CD4-positive, alpha-beta T cell (primary cell): ENCODE measurements at regions not wholly inside any gene's neighbourhood (a gene's known extent, or its start where the extent isn't known, plus 50 kb on each side); places are given as distances from the start of the nearest gene placed in this dataset.

Experiments
- ATAC-seq: fragments of 200-7000 bp; cut with Tn5 transposase; one replicate; pipeline ENCODE4 v1.10.0; 2022; ENCODE audit warnings: mild to moderate bottlenecking; ENCODE audit not compliant: poor library complexity
- CTCF ChIA-PET: fragments of 350-600 bp; sonication (Branson Sonifier 250); formaldehyde crosslinking; loops from one replicate; lab custom pipeline; 2021; ENCODE audit warnings: antibody characterized with exemption, inconsistent platforms; lab: Charles Lee
- POLR2A ChIA-PET: fragments of 350-600 bp; sonication (Branson Sonifier 250); formaldehyde crosslinking; loops from one replicate; lab custom pipeline; 2021; ENCODE audit warnings: antibody characterized with exemption, inconsistent platforms; lab: Charles Lee
- DNase-seq, 14 experiments: peaks; one replicate each; pipeline ENCODE4 v3.0.0-alpha.2; 2013 to 2020; ENCODE audit warnings: mixed read lengths in 2 of 14
- H3K27ac ChIP-seq, 2 donors: one replicate each; pipeline versions ENCODE4 v1.5.1 to v1.7.0; 2013; ENCODE audit warnings: low read length in 2 of 2, low read depth in 1 of 2, mild to moderate bottlenecking in 1 of 2
- H3K27me3 ChIP-seq, 2 experiments: 1 replicate in 1 of 2; 2 replicates in 1 of 2; pipeline versions ENCODE4 v1.6.1 to v1.7.0; 2013; ENCODE audit warnings: low read length in 2 of 2, control low read depth in 1 of 2, mild to moderate bottlenecking in 1 of 2, moderate library complexity in 1 of 2; ENCODE audit not compliant: insufficient read depth in 2 of 2, control insufficient read depth in 1 of 2
- H3K36me3 ChIP-seq: one replicate; pipeline ENCODE4 v1.6.1; 2013; ENCODE audit warnings: low read length, control low read depth; ENCODE audit not compliant: insufficient read depth
- H3K4me1 ChIP-seq: one replicate; pipeline ENCODE4 v1.6.1; 2013; ENCODE audit warnings: low read length, control low read depth; ENCODE audit not compliant: insufficient read depth
- H3K4me3 ChIP-seq: one replicate; pipeline ENCODE4 v1.5.1; 2013; ENCODE audit warnings: mild to moderate bottlenecking, low read length, moderate library complexity
- H3K9me3 ChIP-seq, 2 experiments: 1 replicate in 1 of 2; 2 replicates in 1 of 2; pipeline versions ENCODE4 v1.6.1 to v1.7.0; 2013; ENCODE audit warnings: low read length in 2 of 2, mild to moderate bottlenecking in 2 of 2, control low read depth in 1 of 2, moderate library complexity in 1 of 2; ENCODE audit not compliant: control insufficient read depth in 1 of 2, insufficient read depth in 1 of 2
- H3K27ac Mint-ChIP-seq: one replicate; pipeline ENCODE4 v1.8.0; 2020; ENCODE audit warnings: mixed read lengths
- H3K27me3 Mint-ChIP-seq: one replicate; pipeline ENCODE4 v1.8.0; 2021; ENCODE audit warnings: mixed read lengths
- H3K36me3 Mint-ChIP-seq: one replicate; pipeline ENCODE4 v1.8.0; 2021; ENCODE audit warnings: low read depth, mixed read lengths
- H3K4me1 Mint-ChIP-seq: one replicate; pipeline ENCODE4 v1.8.0; 2021; ENCODE audit warnings: low read depth, mixed read lengths
- H3K4me3 Mint-ChIP-seq: one replicate; pipeline ENCODE4 v1.8.0; 2020; ENCODE audit warnings: mild to moderate bottlenecking, mixed read lengths
- H3K9me3 Mint-ChIP-seq: one replicate; pipeline ENCODE4 v1.8.0; 2020; ENCODE audit warnings: mixed read lengths
- CTCF ChIP-seq: fragments of 200-600 bp; IDR thresholded peaks from one replicate; pipeline ENCODE4 v1.8.0; 2022; ENCODE audit warnings: antibody characterized with exemption, mild to moderate bottlenecking
- intact Hi-C, 2 experiments: fragments of 100-400 bp; cut with DNase I in 1 of 2; cut with micrococcal nuclease in 1 of 2; formaldehyde crosslinking; loops; one replicate each; pipeline versions ENCODE4 v1.15.1 to v1.9.0; 2023 to 2025; cut with DNase I, micrococcal nuclease

GRCh38 chr4:4610672-4611071 is 68.8 kb upstream of the STX18 start:
- no peak overlapping the region for H3K27ac ChIP-seq
- H3K27me3 ChIP-seq = no peaks in the 10 kb centered on the region
- TF ChIP-seq CTCF = no peak
- intact Hi-C loops = no loop called here
- Mint-ChIP-seq H3K27ac (no peak overlapping the region), H3K4me1 (no peaks in the 10 kb centered on the region), H3K9me3 (no peaks in the 10 kb centered on the region), H3K27me3 (no peaks in the 10 kb centered on the region), H3K4me3 (no peak overlapping the region), H3K36me3 (peaks cover 4% of the 10 kb centered on the region)
- ATAC-seq = no peak
- CTCF ChIA-PET = no interaction called here
- no peak overlapping the region for H3K4me3 ChIP-seq
- POLR2A ChIA-PET = no interaction called here
- no peaks in the 10 kb centered on the region for H3K36me3 ChIP-seq
- H3K9me3 ChIP-seq = no peaks in the 10 kb centered on the region
- no peak for DNase-seq
- H3K4me1 ChIP-seq = no peaks in the 10 kb centered on the region

GRCh38 chr4:4609622-4610334 is 67.9 kb upstream of the STX18 start:
- Histone ChIP-seq H3K4me1 (no peaks in the 10 kb centered on the region), H3K36me3 (no peaks in the 10 kb centered on the region), H3K27me3 (no peaks in the 10 kb centered on the region), H3K4me3 (no peak overlapping the region), H3K9me3 (no peaks in the 10 kb centered on the region), H3K27ac (no peak overlapping the region)
- CTCF ChIA-PET = no interaction called here
- H3K27me3 Mint-ChIP-seq = no peaks in the 10 kb centered on the region
- H3K9me3 Mint-ChIP-seq = no peaks in the 10 kb centered on the region
- H3K27ac Mint-ChIP-seq = no peak overlapping the region
- H3K4me3 Mint-ChIP-seq = no peak overlapping the region
- H3K4me1 Mint-ChIP-seq = no peaks in the 10 kb centered on the region
- peaks cover 4% of the 10 kb centered on the region for H3K36me3 Mint-ChIP-seq
- POLR2A ChIA-PET = no interaction called here
- intact Hi-C loops = no loop called here
- DNase-seq (no peak), ATAC-seq (no peak)
- TF ChIP-seq CTCF = no peak

- no peaks in the 10 kb centered on the region for H3K36me3 ChIP-seq
- ChIA-PET POLR2A (no interaction called here), CTCF (no interaction called here)
- no peaks in the 10 kb centered on the region for H3K27me3 Mint-ChIP-seq
- H3K27ac Mint-ChIP-seq = no peak overlapping the region
- no peaks in the 10 kb centered on the region for H3K9me3 Mint-ChIP-seq
- TF ChIP-seq CTCF = no peak
- no peaks in the 10 kb centered on the region for H3K4me1 Mint-ChIP-seq
- no peaks in the 10 kb centered on the region for H3K9me3 ChIP-seq
- no peak for ATAC-seq
- no peak overlapping the region for H3K27ac ChIP-seq
- no peak overlapping the region for H3K4me3 Mint-ChIP-seq
- H3K4me3 ChIP-seq = no peak overlapping the region
- intact Hi-C loops = no loop called here
- H3K4me1 ChIP-seq = no peaks in the 10 kb centered on the region
- DNase-seq = no peak
- peaks cover 4% of the 10 kb centered on the region for H3K36me3 Mint-ChIP-seq
- H3K27me3 ChIP-seq = no peaks in the 10 kb centered on the region
Measured at GRCh38 chr4:4608214-4608537, 66.3 kb upstream of the STX18 start.
